ENCODE measurements at regions not wholly inside any gene's neighbourhood (a gene's known extent, or its start where the extent isn't known, plus 50 kb on each side); places are given as distances from the start of the nearest gene placed in this dataset.

DNA sequence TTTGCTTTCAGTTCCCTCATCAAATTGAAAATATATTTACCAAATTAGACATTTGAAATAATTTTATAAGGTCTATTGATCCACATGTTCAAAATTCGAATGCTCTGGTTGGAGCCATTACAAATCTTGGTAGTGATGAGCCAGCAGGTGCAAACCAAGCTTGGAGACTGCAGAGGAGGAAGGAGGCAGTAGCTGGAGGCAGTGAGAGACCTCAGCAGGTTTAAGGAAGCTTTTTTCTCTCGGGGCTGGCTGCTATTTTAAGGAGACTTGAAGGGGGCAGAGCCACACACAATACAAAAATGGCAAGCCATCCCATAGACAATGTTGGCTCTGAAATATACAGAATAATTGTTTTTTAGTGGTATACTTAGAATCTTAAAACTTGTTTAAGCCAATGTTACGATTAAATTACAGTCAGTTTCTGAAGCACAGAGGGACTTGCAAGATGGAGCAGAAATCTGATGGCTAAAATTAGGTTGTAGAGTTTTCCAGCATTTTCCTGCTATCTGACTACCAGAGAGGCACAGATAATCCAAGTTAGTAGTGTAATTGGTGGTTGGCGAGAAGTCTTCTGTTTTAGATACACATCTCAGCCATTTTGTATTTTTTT is 185.8 kb downstream of the SNX10 start (continued):
- TF ChIP-seq, protein P1, sequence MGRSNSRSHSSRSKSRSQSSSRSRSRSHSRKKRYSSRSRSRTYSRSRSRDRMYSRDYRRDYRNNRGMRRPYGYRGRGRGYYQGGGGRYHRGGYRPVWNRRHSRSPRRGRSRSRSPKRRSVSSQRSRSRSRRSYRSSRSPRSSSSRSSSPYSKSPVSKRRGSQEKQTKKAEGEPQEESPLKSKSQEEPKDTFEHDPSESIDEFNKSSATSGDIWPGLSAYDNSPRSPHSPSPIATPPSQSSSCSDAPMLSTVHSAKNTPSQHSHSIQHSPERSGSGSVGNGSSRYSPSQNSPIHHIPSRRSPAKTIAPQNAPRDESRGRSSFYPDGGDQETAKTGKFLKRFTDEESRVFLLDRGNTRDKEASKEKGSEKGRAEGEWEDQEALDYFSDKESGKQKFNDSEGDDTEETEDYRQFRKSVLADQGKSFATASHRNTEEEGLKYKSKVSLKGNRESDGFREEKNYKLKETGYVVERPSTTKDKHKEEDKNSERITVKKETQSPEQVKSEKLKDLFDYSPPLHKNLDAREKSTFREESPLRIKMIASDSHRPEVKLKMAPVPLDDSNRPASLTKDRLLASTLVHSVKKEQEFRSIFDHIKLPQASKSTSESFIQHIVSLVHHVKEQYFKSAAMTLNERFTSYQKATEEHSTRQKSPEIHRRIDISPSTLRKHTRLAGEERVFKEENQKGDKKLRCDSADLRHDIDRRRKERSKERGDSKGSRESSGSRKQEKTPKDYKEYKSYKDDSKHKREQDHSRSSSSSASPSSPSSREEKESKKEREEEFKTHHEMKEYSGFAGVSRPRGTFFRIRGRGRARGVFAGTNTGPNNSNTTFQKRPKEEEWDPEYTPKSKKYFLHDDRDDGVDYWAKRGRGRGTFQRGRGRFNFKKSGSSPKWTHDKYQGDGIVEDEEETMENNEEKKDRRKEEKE (IDR thresholded peaks at IDR 0.05): no peak
- TF ChIP-seq CHD1 (IDR thresholded peaks at IDR 0.05; ENCODE audit: low read depth, low read length) (no peak), ZNF622 (IDR thresholded peaks at IDR 0.05) (no peak), MEF2B (IDR thresholded peaks at IDR 0.05; ENCODE audit: partially characterized antibody, poor library complexity, severe bottlenecking) (no peak)
- TF ChIP-seq, protein P2, sequence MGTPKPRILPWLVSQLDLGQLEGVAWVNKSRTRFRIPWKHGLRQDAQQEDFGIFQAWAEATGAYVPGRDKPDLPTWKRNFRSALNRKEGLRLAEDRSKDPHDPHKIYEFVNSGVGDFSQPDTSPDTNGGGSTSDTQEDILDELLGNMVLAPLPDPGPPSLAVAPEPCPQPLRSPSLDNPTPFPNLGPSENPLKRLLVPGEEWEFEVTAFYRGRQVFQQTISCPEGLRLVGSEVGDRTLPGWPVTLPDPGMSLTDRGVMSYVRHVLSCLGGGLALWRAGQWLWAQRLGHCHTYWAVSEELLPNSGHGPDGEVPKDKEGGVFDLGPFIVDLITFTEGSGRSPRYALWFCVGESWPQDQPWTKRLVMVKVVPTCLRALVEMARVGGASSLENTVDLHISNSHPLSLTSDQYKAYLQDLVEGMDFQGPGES (IDR thresholded peaks at IDR 0.05): no peak

DNA sequence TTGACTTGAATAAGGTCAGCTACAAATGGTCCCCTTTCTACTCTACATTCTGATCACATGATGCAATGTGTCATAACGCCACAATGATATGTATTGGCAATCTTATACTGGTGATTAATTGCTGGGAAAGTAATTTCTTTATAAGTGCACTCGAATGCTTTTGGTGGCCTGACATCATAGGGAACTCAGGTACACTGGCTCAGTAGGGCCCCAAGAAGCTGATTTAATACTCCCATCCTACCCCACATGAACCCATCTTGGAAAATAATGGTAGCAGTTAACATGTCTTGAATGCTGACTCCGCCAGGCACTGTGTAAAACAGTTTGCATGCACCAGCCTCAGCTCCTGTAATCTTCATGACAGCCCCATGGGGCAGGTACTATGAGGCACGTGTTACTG is 186.9 kb downstream of the SNX10 start:
- no peak overlapping the region for H2AFZ ChIP-seq (ENCODE audit: control insufficient read depth, low read depth, low read length)
- BruUV-seq (replicated peaks): no TSS peak
- no peak overlapping the region for H3K27ac ChIP-seq (ENCODE audit: control insufficient read depth, insufficient read depth)
- no peaks in the 10 kb centered on the region for H3K4me1 ChIP-seq (ENCODE audit: control insufficient read depth, insufficient read depth, low read length)
- ChIA-PET SMC1A (ENCODE audit: uncharacterized antibody, unreplicated experiment) (interaction anchor here (0.7 to 1.5 kb wide), 3 partner anchors 10 to 114 kb away, joined by 3 to 4 read pairs (median 3); no protein-coding TSS in a partner anchor), POLR2A (no interaction called here), CTCF (interaction anchor here (1.2 to 1.5 kb wide), 3 partner anchors 22 to 672 kb away, joined by 3 read pairs; no protein-coding TSS in a partner anchor), RAD21 (ENCODE audit: unreplicated experiment) (no interaction called here)
- H3K27me3 ChIP-seq (replicated peaks in 1 of 2; ENCODE audit: control insufficient read depth in 2 of 2, insufficient read depth in 2 of 2, low read length in 1 of 2): peaks cover 4% of the 10 kb centered on the region in 2 experiments; a peak in 3 of 4 replicates
- intact Hi-C loops (cut with micrococcal nuclease; ENCODE audit: unreplicated experiment) (no loop called here), in situ Hi-C loops (cut with MboI) (no loop called here)
- no peak for FAIRE-seq
- TF ChIP-seq, protein P3, sequence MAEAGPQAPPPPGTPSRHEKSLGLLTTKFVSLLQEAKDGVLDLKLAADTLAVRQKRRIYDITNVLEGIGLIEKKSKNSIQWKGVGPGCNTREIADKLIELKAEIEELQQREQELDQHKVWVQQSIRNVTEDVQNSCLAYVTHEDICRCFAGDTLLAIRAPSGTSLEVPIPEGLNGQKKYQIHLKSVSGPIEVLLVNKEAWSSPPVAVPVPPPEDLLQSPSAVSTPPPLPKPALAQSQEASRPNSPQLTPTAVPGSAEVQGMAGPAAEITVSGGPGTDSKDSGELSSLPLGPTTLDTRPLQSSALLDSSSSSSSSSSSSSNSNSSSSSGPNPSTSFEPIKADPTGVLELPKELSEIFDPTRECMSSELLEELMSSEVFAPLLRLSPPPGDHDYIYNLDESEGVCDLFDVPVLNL (IDR thresholded peaks at IDR 0.05; ENCODE audit: low read depth, low read length): no peak
- no peak for TF ChIP-seq NFYA (IDR thresholded peaks at IDR 0.05; ENCODE audit: borderline replicate concordance, low read depth, low read length)
- TF ChIP-seq, protein P4, sequence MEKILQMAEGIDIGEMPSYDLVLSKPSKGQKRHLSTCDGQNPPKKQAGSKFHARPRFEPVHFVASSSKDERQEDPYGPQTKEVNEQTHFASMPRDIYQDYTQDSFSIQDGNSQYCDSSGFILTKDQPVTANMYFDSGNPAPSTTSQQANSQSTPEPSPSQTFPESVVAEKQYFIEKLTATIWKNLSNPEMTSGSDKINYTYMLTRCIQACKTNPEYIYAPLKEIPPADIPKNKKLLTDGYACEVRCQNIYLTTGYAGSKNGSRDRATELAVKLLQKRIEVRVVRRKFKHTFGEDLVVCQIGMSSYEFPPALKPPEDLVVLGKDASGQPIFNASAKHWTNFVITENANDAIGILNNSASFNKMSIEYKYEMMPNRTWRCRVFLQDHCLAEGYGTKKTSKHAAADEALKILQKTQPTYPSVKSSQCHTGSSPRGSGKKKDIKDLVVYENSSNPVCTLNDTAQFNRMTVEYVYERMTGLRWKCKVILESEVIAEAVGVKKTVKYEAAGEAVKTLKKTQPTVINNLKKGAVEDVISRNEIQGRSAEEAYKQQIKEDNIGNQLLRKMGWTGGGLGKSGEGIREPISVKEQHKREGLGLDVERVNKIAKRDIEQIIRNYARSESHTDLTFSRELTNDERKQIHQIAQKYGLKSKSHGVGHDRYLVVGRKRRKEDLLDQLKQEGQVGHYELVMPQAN (conservative IDR thresholded peaks at IDR 0.05): no peak
- no peak for TF ChIP-seq RBBP5 (conservative IDR thresholded peaks at IDR 0.05)
- no peak for TF ChIP-seq SMC3 (IDR thresholded peaks at IDR 0.05; ENCODE audit: borderline replicate concordance, low read length)
- TF ChIP-seq HDAC2 (IDR thresholded peaks at IDR 0.05): no peak
- no peak for TF ChIP-seq SREBF2 (IDR thresholded peaks at IDR 0.05; ENCODE audit: low read length)
- no peak for TF ChIP-seq HDGF (IDR thresholded peaks at IDR 0.05)
- no peak for TF ChIP-seq RCOR1 (conservative IDR thresholded peaks at IDR 0.05; ENCODE audit: low read depth, low read length)
- TF ChIP-seq, protein P5, sequence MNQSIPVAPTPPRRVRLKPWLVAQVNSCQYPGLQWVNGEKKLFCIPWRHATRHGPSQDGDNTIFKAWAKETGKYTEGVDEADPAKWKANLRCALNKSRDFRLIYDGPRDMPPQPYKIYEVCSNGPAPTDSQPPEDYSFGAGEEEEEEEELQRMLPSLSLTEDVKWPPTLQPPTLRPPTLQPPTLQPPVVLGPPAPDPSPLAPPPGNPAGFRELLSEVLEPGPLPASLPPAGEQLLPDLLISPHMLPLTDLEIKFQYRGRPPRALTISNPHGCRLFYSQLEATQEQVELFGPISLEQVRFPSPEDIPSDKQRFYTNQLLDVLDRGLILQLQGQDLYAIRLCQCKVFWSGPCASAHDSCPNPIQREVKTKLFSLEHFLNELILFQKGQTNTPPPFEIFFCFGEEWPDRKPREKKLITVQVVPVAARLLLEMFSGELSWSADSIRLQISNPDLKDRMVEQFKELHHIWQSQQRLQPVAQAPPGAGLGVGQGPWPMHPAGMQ (IDR thresholded peaks at IDR 0.05; ENCODE audit: borderline replicate concordance): no peak
- no peak for DNase-seq (ENCODE audit: low read depth, low spot score)
- no peak overlapping the region for H3K9ac ChIP-seq (ENCODE audit: control insufficient read depth, insufficient read depth, low read length)
- H3K4me3 ChIP-seq: no peak overlapping the region
- H3K36me3 ChIP-seq (ENCODE audit: control insufficient read depth in 2 of 2, insufficient read depth in 2 of 2, low read length in 1 of 2): no peaks in the 10 kb centered on the region
- no peak overlapping the region for H3K4me2 ChIP-seq (ENCODE audit: control insufficient read depth, insufficient read depth)
- 19% methylated on average over 4 of the region's 4 CpGs for WGBS (ENCODE audit: insufficient coverage, insufficient replicate concordance, low lambda C conversion rate, missing lambda C conversion rate)
- no peaks in the 10 kb centered on the region for H4K20me1 ChIP-seq (ENCODE audit: control insufficient read depth, insufficient read depth)
- no peaks in the 10 kb centered on the region for H3K9me3 ChIP-seq (replicated peaks; ENCODE audit: control insufficient read depth, insufficient read depth, low read length)
- ATAC-seq: no peak
- H3K79me2 ChIP-seq (ENCODE audit: control insufficient read depth, insufficient read depth, low read length): no peaks in the 10 kb centered on the region

Data from GM12878 (cell line).